GM12891 (cell line): ENCODE measurements at regions not wholly inside any gene's neighbourhood (a gene's known extent, or its start where the extent isn't known, plus 50 kb on each side); places are given as distances from the start of the nearest gene placed in this dataset.

Experiments
- DNase-seq: peaks from one replicate; pipeline ENCODE4 v3.0.0; 2011; ENCODE audit warnings: low spot score; ENCODE audit not compliant: insufficient read length
- FAIRE-seq: peaks from 2 replicates; lab custom pipeline; 2011; peaks lifted over from hg19 to GRCh38; lab: Jason Lieb, UNC
- PAX5 ChIP-seq: IDR thresholded peaks from 2 replicates; pipeline ENCODE4 v1.6.1; 2011; ENCODE audit warnings: low read length, moderate library complexity, mild to moderate bottlenecking; ENCODE audit not compliant: insufficient read depth, severe bottlenecking
- POLR2A ChIP-seq: IDR thresholded peaks from 2 replicates; pipeline ENCODE4 v1.6.1; 2011; ENCODE audit warnings: low read depth, low read length, control low read depth
- POLR2AphosphoS5 ChIP-seq: IDR thresholded peaks from 2 replicates; pipeline ENCODE4 v1.6.1; 2011; ENCODE audit warnings: low read depth, low read length, control low read depth
- POU2F2 ChIP-seq: IDR thresholded peaks from 2 replicates; pipeline ENCODE4 v1.6.1; 2011; ENCODE audit warnings: low read depth, mild to moderate bottlenecking, control low read depth, low read length, moderate library complexity
- SPI1 ChIP-seq: IDR thresholded peaks from 2 replicates; pipeline ENCODE4 v1.6.1; 2011; ENCODE audit warnings: low read depth, low read length, control low read depth
- TAF1 ChIP-seq: IDR thresholded peaks from 2 replicates; pipeline ENCODE4 v1.6.1; 2011; ENCODE audit warnings: low read depth, low read length, control low read depth

DNA sequence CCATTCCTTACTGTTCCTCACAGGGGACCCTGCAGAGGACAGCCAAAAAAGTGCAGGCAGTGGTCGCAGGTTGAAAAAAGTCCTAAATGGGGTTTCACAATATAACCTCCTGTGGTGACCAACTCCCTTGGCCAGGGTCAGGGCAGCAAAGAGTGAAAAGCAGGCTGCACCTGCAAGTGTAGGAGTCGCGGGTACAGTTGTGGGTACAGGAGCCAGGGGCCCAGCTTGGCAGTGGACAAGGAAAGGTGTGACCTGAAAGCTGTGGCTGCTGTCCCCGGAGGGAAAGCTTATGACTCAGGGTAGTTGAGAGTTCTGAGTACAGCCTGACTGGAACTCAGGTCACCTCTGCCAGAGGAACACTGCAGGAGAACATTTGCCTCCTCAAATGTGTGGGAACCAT lies 1114.1 kb downstream of the ROBO2 start:
- TF ChIP-seq SPI1 (no peak), PAX5 (no peak), POLR2A (no peak), POU2F2 (no peak)
- FAIRE-seq (no peak), DNase-seq (no peak)

DNA sequence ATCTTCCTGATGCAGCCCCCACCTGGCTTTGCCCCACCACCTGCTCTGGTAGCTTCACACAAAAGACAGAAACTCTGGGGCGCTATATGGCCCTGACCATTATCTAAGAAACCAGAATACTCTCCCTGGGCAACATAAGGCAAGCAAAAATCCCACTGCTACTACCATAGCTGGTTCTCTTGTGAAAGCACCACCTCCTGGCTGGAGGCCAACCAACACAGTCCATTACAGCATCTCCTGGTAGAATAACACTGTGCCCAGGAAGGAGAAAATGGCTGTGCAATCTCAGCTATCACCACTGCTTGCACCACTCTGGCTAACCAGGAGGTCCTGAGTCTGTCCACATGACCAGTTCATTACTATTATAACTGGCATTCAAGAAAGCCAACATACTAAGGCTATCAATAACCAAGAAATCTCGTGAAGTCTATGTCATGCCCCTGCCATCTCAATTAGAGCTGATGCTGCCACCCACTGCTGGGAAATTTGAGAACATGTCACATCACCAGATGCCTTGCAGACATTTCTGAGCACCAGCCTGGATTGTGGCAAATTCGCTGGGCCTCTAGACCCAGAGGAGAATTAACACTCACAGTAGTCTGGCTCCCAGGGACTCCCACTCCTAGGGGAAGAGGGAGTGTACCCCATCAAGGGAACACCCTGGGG lies 1114.8 kb downstream of the ROBO2 start:
- no peak for FAIRE-seq
- DNase-seq: no peak
- TF ChIP-seq SPI1 (no peak), POU2F2 (no peak), PAX5 (no peak), POLR2A (no peak), TAF1 (no peak), POLR2AphosphoS5 (no peak)

DNA sequence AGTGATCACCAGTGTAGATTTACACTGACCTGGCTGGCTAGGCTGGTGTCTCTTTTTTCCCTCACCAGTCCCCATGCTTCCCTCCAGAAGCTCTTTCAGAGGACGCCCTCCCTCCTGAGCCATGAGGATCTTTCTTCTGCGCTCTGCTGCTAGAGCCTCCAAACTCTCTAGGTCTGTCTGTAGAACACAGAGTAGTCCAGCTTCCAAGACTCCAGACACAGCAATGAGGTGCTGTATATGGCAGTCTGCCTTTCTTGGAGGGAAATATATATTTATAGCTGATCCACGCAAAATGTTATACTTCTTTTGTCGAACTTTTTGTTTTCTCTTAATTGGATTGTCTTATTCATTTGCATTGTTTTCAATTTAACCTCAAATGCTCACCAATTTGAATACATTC lies 1121.8 kb downstream of the ROBO2 start:
- DNase-seq (no peak), FAIRE-seq (no peak)
- no peak for TF ChIP-seq SPI1
- no peak for TF ChIP-seq TAF1
- no peak for TF ChIP-seq POLR2AphosphoS5
- no peak for TF ChIP-seq POU2F2
- TF ChIP-seq POLR2A: no peak
- no peak for TF ChIP-seq PAX5

- TF ChIP-seq POLR2AphosphoS5: no peak
- TF ChIP-seq POLR2A: no peak
- no peak for TF ChIP-seq POU2F2
- no peak for TF ChIP-seq TAF1
- no peak for TF ChIP-seq SPI1
- no peak for TF ChIP-seq PAX5
- no peak for FAIRE-seq
- DNase-seq: no peak
Observed at GRCh38 chr3:78163379-78163778, 1123.5 kb downstream of the ROBO2 start.

DNA sequence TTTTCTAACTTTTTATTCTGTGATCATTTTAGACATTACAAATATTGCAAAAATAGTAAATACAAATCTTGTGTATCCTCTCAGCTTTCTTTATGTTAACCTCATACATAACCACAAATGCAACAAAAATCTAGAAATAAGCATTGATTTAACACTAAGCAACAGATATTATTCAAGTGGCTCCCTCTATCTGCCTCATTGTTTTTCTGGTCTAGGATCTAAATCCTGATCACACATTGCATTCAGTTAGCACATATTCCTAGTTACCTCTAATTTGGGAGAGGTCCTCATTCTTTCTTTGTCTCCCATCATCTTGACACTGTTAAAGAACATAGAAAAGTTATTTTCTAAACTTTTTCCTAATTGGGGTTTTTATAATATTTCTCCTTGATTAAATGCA lies 1126.0 kb downstream of the ROBO2 start:
- FAIRE-seq (no peak), DNase-seq (no peak)
- no peak for TF ChIP-seq PAX5
- no peak for TF ChIP-seq SPI1
- no peak for TF ChIP-seq POLR2A
- no peak for TF ChIP-seq TAF1
- TF ChIP-seq POLR2AphosphoS5: no peak
- TF ChIP-seq POU2F2: no peak

- TF ChIP-seq TAF1 (no peak), SPI1 (no peak), POLR2A (no peak), POLR2AphosphoS5 (no peak), PAX5 (no peak), POU2F2 (no peak)
- DNase-seq (no peak), FAIRE-seq (no peak)
Observed at GRCh38 chr3:78174821-78175220, 1134.9 kb downstream of the ROBO2 start.

- FAIRE-seq (no peak), DNase-seq (no peak)
- TF ChIP-seq SPI1 (no peak), POLR2A (no peak), PAX5 (no peak), POU2F2 (no peak), POLR2AphosphoS5 (no peak), TAF1 (no peak)
Observed at GRCh38 chr3:78176869-78177268, 1137.0 kb downstream of the ROBO2 start.

DNA sequence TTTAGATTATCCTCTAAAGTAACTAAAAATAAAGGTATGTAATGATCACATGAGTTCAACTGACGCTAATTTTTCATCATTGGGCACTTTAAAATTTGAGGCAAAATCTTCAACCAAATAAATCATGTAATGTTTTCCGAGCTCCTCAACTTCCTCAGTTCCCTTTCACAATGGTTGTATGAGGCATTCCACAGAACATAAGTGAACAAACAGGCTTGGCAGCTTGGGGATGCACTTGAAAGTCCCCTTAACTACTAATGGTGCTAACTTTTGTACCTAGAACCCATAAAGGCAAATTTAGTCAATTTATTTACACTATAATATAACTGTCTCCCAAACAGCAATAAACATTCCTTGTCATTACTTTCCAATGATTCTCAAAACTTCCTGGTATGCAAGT lies 1137.9 kb downstream of the ROBO2 start:
- FAIRE-seq (no peak), DNase-seq (no peak)

DNA sequence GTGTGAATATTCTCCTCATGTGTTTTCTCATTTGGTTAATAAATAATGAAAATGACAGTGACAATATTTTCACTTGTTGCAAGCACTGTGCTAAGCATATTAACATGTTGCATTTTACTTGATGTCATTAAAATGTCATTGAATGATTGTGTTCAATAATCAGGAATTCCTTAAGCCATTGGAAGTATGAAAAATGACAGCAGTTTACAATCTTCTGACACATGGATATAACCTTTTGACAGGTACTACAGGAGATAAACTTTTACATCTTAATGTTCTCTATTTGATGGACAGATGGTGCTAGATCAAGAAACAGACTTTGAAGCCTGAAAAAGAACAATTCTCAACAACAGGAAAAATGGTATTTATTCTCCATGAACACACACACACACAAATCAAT lies 1138.3 kb downstream of the ROBO2 start:
- no peak for FAIRE-seq
- no peak for TF ChIP-seq TAF1
- TF ChIP-seq PAX5: no peak
- TF ChIP-seq POLR2A: no peak
- no peak for TF ChIP-seq POU2F2
- no peak for TF ChIP-seq POLR2AphosphoS5
- no peak for TF ChIP-seq SPI1

More for the DNA sequence above, 1137.9 kb downstream of the ROBO2 start:
- TF ChIP-seq POLR2AphosphoS5 (no peak), SPI1 (no peak), POLR2A (no peak), PAX5 (no peak), TAF1 (no peak), POU2F2 (no peak)

More for the DNA sequence above, 1138.3 kb downstream of the ROBO2 start:
- DNase-seq: no peak
